ENCODE measurements at regions not wholly inside any gene's neighbourhood (a gene's known extent, or its start where the extent isn't known, plus 50 kb on each side); places are given as distances from the start of the nearest gene placed in this dataset.

DNA sequence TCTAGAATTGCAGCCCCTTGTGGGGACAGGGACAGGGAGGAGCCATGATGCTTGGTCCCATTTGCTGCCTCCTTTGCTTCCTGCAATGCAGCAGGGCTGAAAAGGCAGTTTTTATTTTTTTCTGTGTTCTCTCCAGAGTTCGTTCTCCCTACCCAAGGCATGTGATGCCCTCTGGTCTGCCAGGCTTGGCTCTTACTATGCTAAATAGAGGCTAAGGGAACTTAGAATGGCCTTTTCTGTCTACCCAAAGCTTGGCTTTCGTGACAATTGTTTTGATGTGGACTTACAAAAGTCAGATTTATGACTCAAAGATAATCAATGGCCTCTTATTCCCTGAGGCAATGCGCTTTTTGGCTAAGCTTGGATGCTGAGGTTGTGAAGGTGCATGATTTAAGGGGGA lies 293.3 kb upstream of the TBL1XR1 start:
- Histone ChIP-seq H4K20me1 (ENCODE audit: insufficient read depth, low read length, poor library complexity, severe bottlenecking) (no peaks in the 10 kb centered on the region), H3K9me3 (ENCODE audit: insufficient read depth, low read depth, low read length) (no peaks in the 10 kb centered on the region; the same call in 1 of the 2 replicates), H3F3A (ENCODE audit: low read depth) (no peaks in the 10 kb centered on the region), H3K9ac (ENCODE audit: low read depth, low read length, poor library complexity, severe bottlenecking) (no peak overlapping the region), H3K4me1 (ENCODE audit: insufficient read depth, low read length, poor library complexity, severe bottlenecking) (peaks cover 26% of the 10 kb centered on the region), H3K9me2 (replicated peaks; ENCODE audit: low read depth, low read length) (no peaks in the 10 kb centered on the region), H3K36me3 (ENCODE audit: insufficient read depth, low read length) (no peaks in the 10 kb centered on the region), H3K27me3 (ENCODE audit: insufficient read depth, low read length, poor library complexity, severe bottlenecking) (no peaks in the 10 kb centered on the region), H3K4me3 (ENCODE audit: low read length, poor library complexity, severe bottlenecking) (no peak overlapping the region), H2AFZ (ENCODE audit: low read length) (peak overlapping the region; percentile 50), H3K79me2 (ENCODE audit: insufficient read depth, low read length) (no peaks in the 10 kb centered on the region), H3K4me2 (ENCODE audit: low read depth, low read length, poor library complexity, severe bottlenecking) (no peak overlapping the region)
- no peak for TF ChIP-seq EZH2phosphoT487 (IDR thresholded peaks at IDR 0.05; ENCODE audit: borderline replicate concordance)
- TF ChIP-seq, protein P1, sequence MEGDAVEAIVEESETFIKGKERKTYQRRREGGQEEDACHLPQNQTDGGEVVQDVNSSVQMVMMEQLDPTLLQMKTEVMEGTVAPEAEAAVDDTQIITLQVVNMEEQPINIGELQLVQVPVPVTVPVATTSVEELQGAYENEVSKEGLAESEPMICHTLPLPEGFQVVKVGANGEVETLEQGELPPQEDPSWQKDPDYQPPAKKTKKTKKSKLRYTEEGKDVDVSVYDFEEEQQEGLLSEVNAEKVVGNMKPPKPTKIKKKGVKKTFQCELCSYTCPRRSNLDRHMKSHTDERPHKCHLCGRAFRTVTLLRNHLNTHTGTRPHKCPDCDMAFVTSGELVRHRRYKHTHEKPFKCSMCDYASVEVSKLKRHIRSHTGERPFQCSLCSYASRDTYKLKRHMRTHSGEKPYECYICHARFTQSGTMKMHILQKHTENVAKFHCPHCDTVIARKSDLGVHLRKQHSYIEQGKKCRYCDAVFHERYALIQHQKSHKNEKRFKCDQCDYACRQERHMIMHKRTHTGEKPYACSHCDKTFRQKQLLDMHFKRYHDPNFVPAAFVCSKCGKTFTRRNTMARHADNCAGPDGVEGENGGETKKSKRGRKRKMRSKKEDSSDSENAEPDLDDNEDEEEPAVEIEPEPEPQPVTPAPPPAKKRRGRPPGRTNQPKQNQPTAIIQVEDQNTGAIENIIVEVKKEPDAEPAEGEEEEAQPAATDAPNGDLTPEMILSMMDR (conservative IDR thresholded peaks at IDR 0.05; ENCODE audit: low read length): no peak

DNA sequence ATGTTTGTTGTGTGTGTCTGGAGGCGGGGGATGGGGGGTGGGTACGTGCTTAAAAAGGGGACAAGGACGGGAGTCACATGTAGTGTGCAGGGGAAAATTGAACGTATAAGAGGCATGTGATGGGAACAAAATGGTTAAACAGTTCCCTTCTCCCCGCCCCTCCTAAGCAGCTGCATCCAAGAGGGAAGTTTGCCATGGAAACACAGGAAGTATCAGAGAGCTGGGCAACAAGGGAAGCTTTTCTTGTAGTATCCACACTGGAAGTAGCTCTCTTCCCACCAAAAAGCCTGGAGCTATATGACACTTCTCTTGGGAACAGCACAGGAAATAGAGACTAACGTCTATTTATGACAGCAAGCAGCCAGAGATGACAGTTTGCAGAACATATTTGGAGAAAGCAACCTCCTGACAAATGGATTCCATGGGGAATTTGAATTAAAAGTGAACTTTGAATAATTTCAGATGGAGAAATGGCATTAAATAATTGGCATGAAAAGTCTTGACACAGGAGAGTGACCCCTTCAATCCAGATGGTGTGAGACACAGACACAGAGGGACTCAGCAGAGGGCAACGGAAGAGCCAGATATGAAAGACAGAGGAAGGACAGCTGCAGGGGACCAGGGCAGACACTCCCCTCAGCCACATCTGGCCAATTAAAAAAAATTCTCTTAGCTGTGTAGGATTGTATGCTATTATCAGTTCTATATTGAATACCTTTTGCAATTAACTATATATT lies 294.2 kb upstream of the TBL1XR1 start:
- no peaks in the 10 kb centered on the region for H3K27me3 ChIP-seq (ENCODE audit: insufficient read depth, low read length, poor library complexity, severe bottlenecking)
- H3K4me1 ChIP-seq (ENCODE audit: insufficient read depth, low read length, poor library complexity, severe bottlenecking): peaks cover 27% of the 10 kb centered on the region
- H3K4me2 ChIP-seq (ENCODE audit: low read depth, low read length, poor library complexity, severe bottlenecking): no peak overlapping the region
- H3K9ac ChIP-seq (ENCODE audit: low read depth, low read length, poor library complexity, severe bottlenecking): no peak overlapping the region
- TF ChIP-seq EZH2phosphoT487 (IDR thresholded peaks at IDR 0.05; ENCODE audit: borderline replicate concordance): no peak
- TF ChIP-seq, protein P1 (conservative IDR thresholded peaks at IDR 0.05; ENCODE audit: low read length): no peak
- H3K79me2 ChIP-seq (ENCODE audit: insufficient read depth, low read length): no peaks in the 10 kb centered on the region
- no peaks in the 10 kb centered on the region for H4K20me1 ChIP-seq (ENCODE audit: insufficient read depth, low read length, poor library complexity, severe bottlenecking)
- no peaks in the 10 kb centered on the region for H3F3A ChIP-seq (ENCODE audit: low read depth)
- H3K9me3 ChIP-seq (ENCODE audit: insufficient read depth, low read depth, low read length): no peaks in the 10 kb centered on the region
- no peaks in the 10 kb centered on the region for H3K36me3 ChIP-seq (ENCODE audit: insufficient read depth, low read length)
- no peaks in the 10 kb centered on the region for H3K9me2 ChIP-seq (replicated peaks; ENCODE audit: low read depth, low read length)
- H2AFZ ChIP-seq (ENCODE audit: low read length): no peak overlapping the region
- H3K4me3 ChIP-seq (ENCODE audit: low read length, poor library complexity, severe bottlenecking): no peak overlapping the region

DNA sequence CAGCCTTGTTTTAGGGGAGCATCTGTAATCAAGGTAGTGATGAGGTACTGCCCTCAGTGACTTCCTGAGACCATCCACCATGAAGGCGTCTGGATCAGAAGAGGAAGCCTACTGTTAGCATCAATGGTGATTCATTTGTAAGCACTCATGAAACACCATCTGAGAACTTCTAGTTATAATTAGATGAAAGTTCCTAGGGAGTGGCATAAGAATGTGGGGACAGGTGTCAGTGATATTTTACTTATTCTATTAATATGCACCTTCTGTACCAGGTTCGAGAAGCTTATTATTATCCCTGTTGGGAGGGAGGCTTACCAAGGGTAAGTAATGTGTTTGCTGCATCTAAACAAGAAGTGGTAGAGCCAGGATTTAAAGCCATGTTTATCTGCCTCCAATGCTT lies 295.8 kb upstream of the TBL1XR1 start:
- Histone ChIP-seq H3K79me2 (ENCODE audit: insufficient read depth, low read length) (no peaks in the 10 kb centered on the region), H3K9me2 (replicated peaks; ENCODE audit: low read depth, low read length) (no peaks in the 10 kb centered on the region), H3K27me3 (ENCODE audit: insufficient read depth, low read length, poor library complexity, severe bottlenecking) (no peaks in the 10 kb centered on the region), H4K20me1 (ENCODE audit: insufficient read depth, low read length, poor library complexity, severe bottlenecking) (no peaks in the 10 kb centered on the region), H3K9me3 (ENCODE audit: insufficient read depth, low read depth, low read length) (no peaks in the 10 kb centered on the region), H3K4me1 (ENCODE audit: insufficient read depth, low read length, poor library complexity, severe bottlenecking) (peaks cover 28% of the 10 kb centered on the region), H2AFZ (ENCODE audit: low read length) (no peak overlapping the region), H3K36me3 (ENCODE audit: insufficient read depth, low read length) (no peaks in the 10 kb centered on the region), H3K9ac (ENCODE audit: low read depth, low read length, poor library complexity, severe bottlenecking) (no peak overlapping the region), H3K4me3 (ENCODE audit: low read length, poor library complexity, severe bottlenecking) (no peak overlapping the region), H3F3A (ENCODE audit: low read depth) (no peaks in the 10 kb centered on the region), H3K4me2 (ENCODE audit: low read depth, low read length, poor library complexity, severe bottlenecking) (no peak overlapping the region)
- TF ChIP-seq, protein P1 (conservative IDR thresholded peaks at IDR 0.05; ENCODE audit: low read length): no peak
- TF ChIP-seq EZH2phosphoT487 (IDR thresholded peaks at IDR 0.05; ENCODE audit: borderline replicate concordance): no peak

Measured in Loucy (cell line).